Stomach smooth muscle (tissue), 2 donors: ENCODE measurements at regions not wholly inside any gene's neighbourhood (a gene's known extent, or its start where the extent isn't known, plus 50 kb on each side); places are given as distances from the start of the nearest gene placed in this dataset.

Experiments used
- H3K27ac ChIP-seq: one replicate; pipeline ENCODE4 v1.7.0; 2013; ENCODE audit warnings: mild to moderate bottlenecking, low read length, inconsistent platforms
- H3K27me3 ChIP-seq, 2 donors: one replicate each; pipeline ENCODE4 v1.7.0; 2013; ENCODE audit warnings: low read length in 2 of 2; ENCODE audit not compliant: insufficient read depth in 2 of 2, control insufficient read depth in 1 of 2
- H3K36me3 ChIP-seq, 2 donors: one replicate each; pipeline ENCODE4 v1.7.0; 2013; ENCODE audit warnings: low read length in 2 of 2; ENCODE audit not compliant: control insufficient read depth in 2 of 2, insufficient read depth in 2 of 2
- H3K4me1 ChIP-seq: one replicate; pipeline ENCODE4 v1.7.0; 2013; ENCODE audit warnings: low read length; ENCODE audit not compliant: control insufficient read depth, insufficient read depth
- H3K4me3 ChIP-seq, 2 donors: one replicate each; pipeline ENCODE4 v1.7.0; 2013; ENCODE audit warnings: low read length in 2 of 2
- H3K9ac ChIP-seq, 2 donors: one replicate each; pipeline ENCODE4 v1.7.0; 2013; ENCODE audit warnings: low read length in 2 of 2, mild to moderate bottlenecking in 1 of 2
- H3K9me3 ChIP-seq, 2 donors: one replicate each; pipeline ENCODE4 v1.7.0; 2013; ENCODE audit warnings: low read length in 2 of 2; ENCODE audit not compliant: control insufficient read depth in 2 of 2
- donor health status: healthy.
- donor health status: Pancreatic carcinoma.

- H3K27me3 ChIP-seq = no peaks in the 10 kb centered on the region
- H3K27ac ChIP-seq = peak overlapping the region; percentile 11
- no peaks in the 10 kb centered on the region for H3K9me3 ChIP-seq
- H3K36me3 ChIP-seq = no peaks in the 10 kb centered on the region
- peaks cover 24% of the 10 kb centered on the region for H3K4me1 ChIP-seq
- H3K4me3 ChIP-seq = no peak overlapping the region
- no peak overlapping the region for H3K9ac ChIP-seq
Measured at GRCh38 chr6:156164701-156165452, 612.3 kb upstream of the ARID1B start.

- Histone ChIP-seq H3K36me3 (no peaks in the 10 kb centered on the region), H3K27me3 (no peaks in the 10 kb centered on the region), H3K4me1 (peaks cover 24% of the 10 kb centered on the region), H3K4me3 (no peak overlapping the region), H3K27ac (no peak overlapping the region), H3K9ac (no peak overlapping the region), H3K9me3 (no peaks in the 10 kb centered on the region)
Measured at GRCh38 chr6:156163311-156163710, 613.9 kb upstream of the ARID1B start.

GRCh38 chr6:156161471-156161870, 615.7 kb upstream of the ARID1B start:
- no peak overlapping the region for H3K9ac ChIP-seq
- H3K9me3 ChIP-seq = no peaks in the 10 kb centered on the region
- peaks cover 11% of the 10 kb centered on the region for H3K4me1 ChIP-seq
- H3K36me3 ChIP-seq = no peaks in the 10 kb centered on the region
- no peak overlapping the region for H3K4me3 ChIP-seq
- H3K27me3 ChIP-seq = no peaks in the 10 kb centered on the region
- H3K27ac ChIP-seq = no peak overlapping the region

GRCh38 chr6:156160795-156161165, 616.4 kb upstream of the ARID1B start:
- Histone ChIP-seq H3K4me1 (peaks cover 11% of the 10 kb centered on the region), H3K9ac (no peak overlapping the region), H3K4me3 (no peak overlapping the region), H3K27me3 (no peaks in the 10 kb centered on the region), H3K36me3 (no peaks in the 10 kb centered on the region), H3K27ac (no peak overlapping the region), H3K9me3 (no peaks in the 10 kb centered on the region)

- no peak overlapping the region for H3K4me3 ChIP-seq
- no peak overlapping the region for H3K9ac ChIP-seq
- H3K27ac ChIP-seq = no peak overlapping the region
- no peaks in the 10 kb centered on the region for H3K27me3 ChIP-seq
- H3K4me1 ChIP-seq = peaks cover 9% of the 10 kb centered on the region
- H3K36me3 ChIP-seq = no peaks in the 10 kb centered on the region
- no peaks in the 10 kb centered on the region for H3K9me3 ChIP-seq
Measured at GRCh38 chr6:156160007-156160794, 617.0 kb upstream of the ARID1B start.

- Histone ChIP-seq H3K4me1 (no peaks in the 10 kb centered on the region), H3K27me3 (no peaks in the 10 kb centered on the region), H3K9ac (no peak overlapping the region), H3K9me3 (no peaks in the 10 kb centered on the region), H3K4me3 (no peak overlapping the region), H3K27ac (no peak overlapping the region), H3K36me3 (no peaks in the 10 kb centered on the region)
Measured at GRCh38 chr6:156154896-156155295, 622.3 kb upstream of the ARID1B start.

- no peaks in the 10 kb centered on the region for H3K4me1 ChIP-seq
- H3K36me3 ChIP-seq = no peaks in the 10 kb centered on the region
- no peak overlapping the region for H3K27ac ChIP-seq
- no peak overlapping the region for H3K9ac ChIP-seq
- H3K9me3 ChIP-seq = no peaks in the 10 kb centered on the region
- H3K4me3 ChIP-seq = no peak overlapping the region
- no peaks in the 10 kb centered on the region for H3K27me3 ChIP-seq
Measured at GRCh38 chr6:156150391-156150790, 626.8 kb upstream of the ARID1B start.

- Histone ChIP-seq H3K4me1 (no peaks in the 10 kb centered on the region), H3K27ac (no peak overlapping the region), H3K9ac (no peak overlapping the region), H3K4me3 (no peak overlapping the region), H3K9me3 (peaks cover 0 to 2% of the 10 kb centered on the region in 2 donors), H3K36me3 (no peaks in the 10 kb centered on the region), H3K27me3 (no peaks in the 10 kb centered on the region)
Measured at GRCh38 chr6:156146891-156147290, 630.3 kb upstream of the ARID1B start.

GRCh38 chr6:156131221-156131903, 645.8 kb upstream of the ARID1B start:
- no peaks in the 10 kb centered on the region for H3K27me3 ChIP-seq
- H3K9me3 ChIP-seq = no peaks in the 10 kb centered on the region
- no peaks in the 10 kb centered on the region for H3K4me1 ChIP-seq
- no peak overlapping the region for H3K9ac ChIP-seq
- H3K27ac ChIP-seq = no peak overlapping the region
- H3K4me3 ChIP-seq = no peak overlapping the region
- no peaks in the 10 kb centered on the region for H3K36me3 ChIP-seq

GRCh38 chr6:156126535-156126934, 650.6 kb upstream of the ARID1B start:
- no peak overlapping the region for H3K9ac ChIP-seq
- H3K27ac ChIP-seq = no peak overlapping the region
- no peaks in the 10 kb centered on the region for H3K4me1 ChIP-seq
- H3K36me3 ChIP-seq = no peaks in the 10 kb centered on the region
- H3K4me3 ChIP-seq = no peak overlapping the region
- no peaks in the 10 kb centered on the region for H3K9me3 ChIP-seq
- H3K27me3 ChIP-seq = no peaks in the 10 kb centered on the region
